ENCODE measurements at regions not wholly inside any gene's neighbourhood (a gene's known extent, or its start where the extent isn't known, plus 50 kb on each side); places are given as distances from the start of the nearest gene placed in this dataset.

DNA sequence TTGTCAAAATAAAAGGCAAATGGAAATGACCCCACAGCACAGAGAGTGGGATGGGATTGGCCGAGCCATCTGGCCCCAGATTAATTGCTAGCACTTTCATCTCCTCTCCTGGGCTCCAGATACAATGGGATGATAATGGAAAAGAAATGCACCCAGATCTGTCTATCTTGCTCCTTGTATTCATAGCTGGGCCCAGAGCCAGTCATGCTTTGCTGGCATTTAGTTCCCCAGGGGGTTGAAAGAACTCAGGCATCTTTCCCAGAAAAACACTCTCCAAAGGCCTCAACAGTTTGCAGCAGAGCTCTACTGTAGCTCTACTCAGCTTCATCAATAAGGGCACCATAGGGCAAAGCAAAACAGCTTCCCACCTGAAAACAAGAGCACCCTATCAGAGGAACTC lies 116.0 kb upstream of the FOXA2 start:
- TF ChIP-seq EZH2phosphoT487 (IDR thresholded peaks at IDR 0.05; ENCODE audit: borderline replicate concordance, low read depth): no peak
- no peak for TF ChIP-seq JUND (IDR thresholded peaks at IDR 0.05)
- TF ChIP-seq MEF2A (IDR thresholded peaks at IDR 0.05; ENCODE audit: borderline replicate concordance, low read depth): no peak
- TF ChIP-seq, protein P1, sequence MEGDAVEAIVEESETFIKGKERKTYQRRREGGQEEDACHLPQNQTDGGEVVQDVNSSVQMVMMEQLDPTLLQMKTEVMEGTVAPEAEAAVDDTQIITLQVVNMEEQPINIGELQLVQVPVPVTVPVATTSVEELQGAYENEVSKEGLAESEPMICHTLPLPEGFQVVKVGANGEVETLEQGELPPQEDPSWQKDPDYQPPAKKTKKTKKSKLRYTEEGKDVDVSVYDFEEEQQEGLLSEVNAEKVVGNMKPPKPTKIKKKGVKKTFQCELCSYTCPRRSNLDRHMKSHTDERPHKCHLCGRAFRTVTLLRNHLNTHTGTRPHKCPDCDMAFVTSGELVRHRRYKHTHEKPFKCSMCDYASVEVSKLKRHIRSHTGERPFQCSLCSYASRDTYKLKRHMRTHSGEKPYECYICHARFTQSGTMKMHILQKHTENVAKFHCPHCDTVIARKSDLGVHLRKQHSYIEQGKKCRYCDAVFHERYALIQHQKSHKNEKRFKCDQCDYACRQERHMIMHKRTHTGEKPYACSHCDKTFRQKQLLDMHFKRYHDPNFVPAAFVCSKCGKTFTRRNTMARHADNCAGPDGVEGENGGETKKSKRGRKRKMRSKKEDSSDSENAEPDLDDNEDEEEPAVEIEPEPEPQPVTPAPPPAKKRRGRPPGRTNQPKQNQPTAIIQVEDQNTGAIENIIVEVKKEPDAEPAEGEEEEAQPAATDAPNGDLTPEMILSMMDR (IDR thresholded peaks at IDR 0.05): no peak
- TF ChIP-seq SIN3A (IDR thresholded peaks at IDR 0.05; ENCODE audit: borderline replicate concordance, low read depth, low read length): no peak
- no peak for TF ChIP-seq TAF1 (IDR thresholded peaks at IDR 0.05; ENCODE audit: borderline replicate concordance, low read depth, low read length)
- no peak for TF ChIP-seq RCOR1 (IDR thresholded peaks at IDR 0.05; ENCODE audit: low read length)
- TF ChIP-seq FOXM1 (IDR thresholded peaks at IDR 0.05; ENCODE audit: low read depth): no peak
- TF ChIP-seq POLR2AphosphoS5 (IDR thresholded peaks at IDR 0.05; ENCODE audit: low read depth, low read length): no peak

Data from SK-N-SH (cell line).